Activated CD8-positive, alpha-beta memory T cell treated with anti-CD3 and anti-CD28 coated beads, Interleukin-2, amount 50 U/mL, for 4 hours (primary cell): ENCODE measurements at regions not wholly inside any gene's neighbourhood (a gene's known extent, or its start where the extent isn't known, plus 50 kb on each side); places are given as distances from the start of the nearest gene placed in this dataset.
"Not testable (repeated sequence)": the region's sequence is repeated elsewhere in the genome, so short reads cannot be mapped to it uniquely, and the experiment has no call there.

Source experiments
- DNase-seq: peaks from one replicate; pipeline ENCODE4 v3.0.0-alpha.2; 2020

DNA sequence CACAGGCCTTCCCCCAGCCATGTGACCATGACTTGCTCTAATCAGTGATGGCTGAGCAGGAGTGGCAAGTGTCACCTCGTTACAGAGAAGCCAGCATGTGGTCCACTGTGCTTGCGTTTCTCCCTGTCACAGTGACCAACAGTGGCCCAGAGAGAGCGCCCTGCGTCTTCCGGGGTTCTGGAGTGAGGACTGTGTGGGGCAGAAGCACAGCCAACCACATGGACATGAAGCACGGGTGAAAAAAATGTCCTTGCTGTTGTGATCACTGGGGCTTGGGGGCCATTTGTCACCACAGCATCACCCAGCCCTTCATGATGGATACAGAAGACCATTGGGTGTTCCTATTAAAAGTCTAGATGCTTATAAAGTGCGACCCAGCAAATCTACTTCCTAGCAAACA lies 174.6 kb upstream of the C14orf180 start:
- DNase-seq: no peak

DNA sequence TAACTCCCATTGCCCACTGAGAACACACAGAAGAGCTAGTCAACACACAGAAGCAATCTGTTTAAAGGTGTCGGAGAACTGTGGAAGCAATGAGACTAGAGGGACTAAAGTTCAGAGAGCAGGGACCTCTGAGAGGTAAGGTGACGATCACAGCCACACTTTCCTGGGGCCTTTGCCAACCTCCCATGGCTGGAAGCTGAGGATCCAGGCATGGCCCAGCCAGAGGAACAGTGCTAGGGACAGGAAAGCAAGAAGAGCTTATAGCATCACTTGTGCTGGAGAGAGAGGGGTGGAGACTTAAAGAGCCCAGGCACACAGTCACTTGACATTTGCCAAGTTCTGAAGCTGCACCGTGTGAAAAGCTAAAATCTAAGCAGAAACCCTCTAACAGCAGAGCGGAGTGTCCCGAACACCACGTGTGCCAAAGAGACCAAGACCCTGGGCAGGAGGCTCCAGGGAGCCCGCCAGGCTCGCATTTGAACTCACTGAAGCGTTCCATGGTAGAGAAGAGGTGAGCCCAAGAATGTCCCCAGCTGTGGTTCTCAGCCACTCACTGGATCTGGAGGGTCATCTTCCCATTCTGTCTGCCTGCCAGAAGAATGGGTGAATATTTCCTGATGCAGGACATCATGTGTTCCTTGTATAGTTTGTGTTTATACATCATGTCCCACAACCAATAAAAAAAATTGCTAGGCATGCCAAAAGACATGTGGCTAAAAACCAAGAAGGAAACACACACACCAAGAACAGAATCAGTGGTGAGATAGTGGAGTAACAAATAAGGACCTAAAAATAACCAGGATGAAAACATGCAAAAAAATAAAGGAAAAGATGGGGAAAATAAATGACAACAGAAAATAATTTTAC lies 174.0 kb upstream of the C14orf180 start:
- DNase-seq: no peak

DNA sequence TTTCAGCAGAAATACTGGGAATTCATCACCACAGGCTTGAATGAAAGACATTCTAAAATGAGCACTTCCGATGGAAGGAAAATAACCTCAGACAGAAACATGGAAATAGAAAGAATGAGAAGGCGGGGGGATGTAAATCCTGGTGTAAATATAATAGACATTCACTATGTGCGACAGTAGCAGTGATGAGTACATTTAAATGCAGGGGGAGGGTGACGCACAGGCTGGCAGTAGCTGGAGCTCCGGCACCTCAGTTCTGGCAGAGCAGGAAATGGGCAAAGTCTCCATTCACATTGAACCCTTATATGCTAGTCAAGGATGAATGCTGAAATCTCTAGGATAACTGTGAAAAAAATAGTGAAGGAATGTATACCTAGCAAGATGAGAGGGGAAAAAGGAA lies 172.7 kb upstream of the C14orf180 start:
- DNase-seq: no peak

- DNase-seq: no peak
Measured at GRCh38 chr14:104416383-104416782, 163.2 kb upstream of the C14orf180 start.

GRCh38 chr14:104419865-104420505 lies 159.6 kb upstream of the C14orf180 start:
- DNase-seq: no peak

- not testable (repeated sequence) for DNase-seq
Measured at GRCh38 chr14:104420523-104420922, 159.0 kb upstream of the C14orf180 start.

GRCh38 chr14:104420990-104421389 lies 158.6 kb upstream of the C14orf180 start:
- no peak for DNase-seq

- DNase-seq: no peak
Measured at GRCh38 chr14:104421401-104421821, 158.2 kb upstream of the C14orf180 start.

- DNase-seq: no peak
Measured at GRCh38 chr14:104421892-104422828, 157.4 kb upstream of the C14orf180 start.

- DNase-seq: no peak
Measured at GRCh38 chr14:104422837-104423681, 156.5 kb upstream of the C14orf180 start.

DNA sequence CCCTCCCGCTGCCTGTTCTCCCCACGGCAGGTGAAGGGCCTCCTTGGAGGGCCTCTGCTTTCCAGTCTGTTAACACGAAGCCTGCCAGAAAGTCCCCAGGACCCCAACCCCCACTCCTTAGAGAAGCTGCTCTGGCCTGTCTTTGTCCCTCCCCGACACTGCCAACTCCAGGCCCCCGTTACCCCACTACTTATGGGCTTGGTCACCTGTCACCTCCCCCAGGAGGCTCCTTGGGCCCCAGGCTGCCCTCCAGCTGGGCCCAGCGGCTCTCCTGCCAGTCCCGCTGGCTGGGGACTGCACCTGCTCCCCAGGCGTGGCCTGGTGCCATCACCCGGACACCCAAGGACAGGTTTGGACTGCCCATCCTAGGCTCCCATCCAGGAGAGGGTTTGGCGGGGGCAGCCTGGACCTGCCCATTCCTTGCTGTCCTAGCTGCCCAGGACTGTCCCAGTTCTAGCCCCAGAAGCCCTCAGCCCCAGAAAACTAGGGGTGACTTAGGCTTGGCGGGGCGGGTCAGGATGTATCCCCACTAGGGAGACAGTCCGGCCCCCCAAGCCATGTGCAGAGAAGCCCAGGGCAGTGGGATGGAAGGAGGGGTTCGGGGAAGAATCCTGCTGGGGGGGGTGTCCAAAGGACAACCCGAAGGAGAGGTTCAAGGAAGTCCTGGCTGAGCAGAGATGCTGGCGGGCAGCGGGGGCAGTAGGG lies 155.7 kb upstream of the C14orf180 start:
- DNase-seq: no peak

- DNase-seq: no peak
Measured at GRCh38 chr14:104424406-104425072, 155.0 kb upstream of the C14orf180 start.

DNA sequence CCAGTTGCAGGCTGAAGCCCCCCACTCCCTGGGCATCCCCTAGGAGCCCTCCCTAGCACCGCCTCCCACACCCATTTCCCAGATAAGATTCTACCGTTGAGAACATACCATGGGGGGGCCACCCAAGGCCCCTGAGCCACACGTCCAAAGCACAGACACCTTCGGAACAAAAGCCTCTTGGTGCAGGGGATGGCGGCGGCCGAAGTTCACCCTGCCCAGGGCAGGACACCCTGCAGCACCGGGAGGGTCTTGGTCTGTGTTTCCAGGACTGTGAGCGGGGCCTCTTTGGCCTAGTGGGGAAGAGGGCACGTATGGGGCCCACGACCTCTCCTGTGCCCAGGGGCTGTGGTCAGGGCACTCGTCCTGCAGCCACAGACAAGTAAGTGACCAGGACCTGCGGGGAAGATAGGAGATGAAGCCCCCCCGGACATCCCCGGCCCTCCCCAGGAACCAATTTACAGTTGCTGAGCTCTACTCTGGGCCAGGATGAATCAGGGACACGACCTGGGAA lies 154.3 kb upstream of the C14orf180 start:
- DNase-seq: no peak

- no peak for DNase-seq
Measured at GRCh38 chr14:104425763-104426646, 153.6 kb upstream of the C14orf180 start.

GRCh38 chr14:104427131-104427851 lies 152.3 kb upstream of the C14orf180 start:
- DNase-seq: no peak

GRCh38 chr14:104428333-104428851 lies 151.2 kb upstream of the C14orf180 start:
- DNase-seq: no peak

DNA sequence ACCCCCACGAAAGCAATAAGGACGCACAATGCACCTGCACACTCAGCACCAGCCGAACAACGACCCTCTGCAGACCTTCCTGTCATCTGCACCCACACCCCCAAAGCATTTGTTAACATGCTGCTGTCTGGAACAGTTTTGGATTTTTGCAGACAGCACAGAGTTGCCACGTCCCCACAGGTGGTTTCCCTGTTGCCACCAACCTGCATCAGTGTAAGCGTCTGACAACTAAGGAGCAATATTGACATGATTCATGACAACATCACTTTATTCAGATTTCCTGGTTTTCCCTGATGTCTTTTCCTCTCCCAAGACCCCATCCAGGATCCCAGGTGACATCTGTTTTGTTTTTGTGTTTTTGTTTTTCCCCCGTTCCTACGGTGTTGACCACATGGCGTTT lies 150.7 kb upstream of the C14orf180 start:
- no peak for DNase-seq

DNA sequence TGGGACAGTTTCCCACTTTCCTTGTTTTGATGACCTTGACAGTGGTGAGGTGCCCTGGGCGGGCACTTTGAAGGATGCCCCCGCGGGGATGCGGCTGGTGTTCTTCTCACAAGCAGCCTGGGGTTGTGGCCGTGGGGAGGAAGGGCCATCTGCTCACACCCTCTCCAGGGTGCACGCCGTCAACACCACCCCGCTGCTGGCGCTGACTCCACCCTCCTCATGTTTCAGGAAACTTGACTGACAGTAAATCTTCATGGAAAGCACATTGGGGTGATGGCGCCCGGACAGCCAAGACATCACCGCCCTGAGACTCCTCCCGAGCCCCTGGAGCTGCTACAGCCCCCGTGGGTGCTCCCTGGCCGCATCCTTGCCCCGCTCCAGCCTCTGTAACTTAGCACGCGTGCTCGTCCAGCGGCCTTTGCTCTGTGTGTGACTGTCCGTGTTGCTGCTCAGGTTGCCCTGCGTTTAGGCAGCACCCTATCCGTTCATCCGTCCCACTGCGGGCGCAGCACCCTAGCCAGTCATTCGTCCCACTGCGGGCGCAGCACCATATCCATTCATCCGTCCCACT lies 150.2 kb upstream of the C14orf180 start:
- DNase-seq: peak; percentile 9
